SK-N-SH (cell line): ENCODE measurements at regions not wholly inside any gene's neighbourhood (a gene's known extent, or its start where the extent isn't known, plus 50 kb on each side); places are given as distances from the start of the nearest gene placed in this dataset.

Source experiments
- CTCF ChIA-PET: fragments of 300-600, 350-600 bp; formaldehyde crosslinking; extraction: SDS; loops from one replicate; lab custom pipeline; 2021; lab: Yijun Ruan, JAX
- POLR2A ChIA-PET: fragments of 350-600 bp; sonication (Branson Sonifier 250); formaldehyde crosslinking; extraction: SDS; loops from one replicate; lab custom pipeline; 2020; ENCODE audit warnings: antibody characterized with exemption, inconsistent platforms; lab: Yijun Ruan, JAX
- DNase-seq: peaks from one replicate; pipeline ENCODE4 v3.0.0; 2012
- H2AFZ ChIP-seq: fragments of 200-600 bp; sonication (generic); 2 replicates; pipeline ENCODE4 v1.8.1; 2016; ENCODE audit warnings: antibody characterized with exemption, mild to moderate bottlenecking, low read depth
- H3F3A ChIP-seq: fragments of 200-600 bp; sonication (generic); replicated peaks from 2 replicates; pipeline ENCODE3; 2016; ENCODE audit warnings: antibody characterized with exemption, mild to moderate bottlenecking; ENCODE audit not compliant: insufficient read depth
- H3K27ac ChIP-seq, 2 experiments: fragments of 200-500 bp in 1 of 2; fragments of 200-600 bp in 1 of 2; sonication (Bioruptor generic) in 1 of 2; sonication (generic), shearing (Covaris generic) in 1 of 2; 2 replicates each; pipeline versions ENCODE4 v1.5.1 to v1.6.1; 2014 to 2016; ENCODE audit warnings: low read depth in 2 of 2, inconsistent platforms in 1 of 2, low read length in 1 of 2, mild to moderate bottlenecking in 1 of 2, mixed read lengths in 1 of 2
- H3K27me3 ChIP-seq: fragments of 200-600 bp; sonication (generic), shearing (Covaris generic); 2 replicates; pipeline ENCODE4 v1.6.1; 2016; ENCODE audit warnings: mixed run types; ENCODE audit not compliant: insufficient read depth
- H3K36me3 ChIP-seq, 2 experiments: fragments of 200-500 bp in 1 of 2; fragments of 200-600 bp in 1 of 2; sonication (Bioruptor generic) in 1 of 2; sonication (generic) in 1 of 2; replicated peaks in 1 of 2; 2 replicates each; pipeline versions ENCODE3 to v1.5.1; 2014 to 2016; ENCODE audit warnings: low read length in 1 of 2, mild to moderate bottlenecking in 1 of 2; ENCODE audit not compliant: insufficient read depth in 2 of 2, control insufficient read depth in 1 of 2
- H3K4me1 ChIP-seq, 2 experiments: fragments of 200-500 bp in 1 of 2; fragments of 200-600 bp in 1 of 2; sonication (Bioruptor generic) in 1 of 2; sonication (generic), shearing (Covaris generic) in 1 of 2; 2 replicates each; pipeline versions ENCODE4 v1.5.1 to v1.6.1; 2014 to 2016; ENCODE audit warnings: low read depth in 1 of 2, low read length in 1 of 2, mixed run types in 1 of 2; ENCODE audit not compliant: insufficient read depth in 2 of 2, control insufficient read depth in 1 of 2
- H3K4me2 ChIP-seq: fragments of 200-600 bp; sonication (generic), shearing (Covaris generic); 2 replicates; pipeline ENCODE4 v1.6.1; 2017; ENCODE audit warnings: mixed run types
- H3K4me3 ChIP-seq, 2 experiments: fragments of 200-500 bp in 1 of 2; fragments of 200-600 bp in 1 of 2; sonication (Bioruptor generic) in 1 of 2; sonication (generic), shearing (Covaris generic) in 1 of 2; 2 replicates each; pipeline versions ENCODE4 v1.5.1 to v1.8.1; 2014 to 2016; ENCODE audit warnings: low read depth in 2 of 2, inconsistent platforms in 1 of 2, low read length in 1 of 2, mild to moderate bottlenecking in 1 of 2, mixed read lengths in 1 of 2, moderate library complexity in 1 of 2
- H3K79me2 ChIP-seq: fragments of 200-600 bp; sonication (generic); 2 replicates; pipeline ENCODE4 v1.8.1; 2017; ENCODE audit warnings: mild to moderate bottlenecking; ENCODE audit not compliant: insufficient read depth
- H3K9ac ChIP-seq: fragments of 200-600 bp; sonication (generic); 2 replicates; pipeline ENCODE4 v1.6.1; 2017; ENCODE audit warnings: mixed run types
- H3K9me2 ChIP-seq: fragments of 200-600 bp; sonication (generic); 2 replicates; pipeline ENCODE4 v1.6.1; 2017; ENCODE audit warnings: mixed run types
- H3K9me3 ChIP-seq: fragments of 200-600 bp; sonication (generic); 2 replicates; pipeline ENCODE4 v1.6.1; 2017; ENCODE audit warnings: mixed run types, mild to moderate bottlenecking, moderate library complexity
- H4K20me1 ChIP-seq: fragments of 200-600 bp; sonication (generic); 2 replicates; pipeline ENCODE4 v1.6.1; 2017; ENCODE audit warnings: mild to moderate bottlenecking, mixed run types; ENCODE audit not compliant: insufficient read depth
- CHD2 ChIP-seq: fragments of 150-350 bp; IDR thresholded peaks from 2 replicates; pipeline ENCODE4 v1.6.1; 2018; ENCODE audit warnings: low read length; ENCODE audit not compliant: partially characterized antibody
- ELF1 ChIP-seq: IDR thresholded peaks from 2 replicates; pipeline ENCODE4 v1.4.0; 2012
- EP300 ChIP-seq, 2 experiments: IDR thresholded peaks; 2 replicates each; pipeline versions ENCODE4 v1.4.0 to v1.6.1; 2012; ENCODE audit warnings: borderline replicate concordance in 1 of 2, low read depth in 1 of 2, low read length in 1 of 2
- GABPA ChIP-seq: IDR thresholded peaks from 2 replicates; pipeline ENCODE4 v1.4.0; 2012; ENCODE audit warnings: low read depth, mild to moderate bottlenecking
- GATA2 ChIP-seq: sonication (generic); formaldehyde crosslinking; IDR thresholded peaks from 2 replicates; pipeline ENCODE4 v1.5.0; 2020; ENCODE audit warnings: mild to moderate bottlenecking, missing genetic modification reagents
- IRF3 ChIP-seq: fragments of 150-350 bp; IDR thresholded peaks from 2 replicates; pipeline ENCODE4 v1.6.1; 2016; ENCODE audit warnings: mild to moderate bottlenecking, low read depth, low read length
- JUND ChIP-seq: IDR thresholded peaks from 2 replicates; pipeline ENCODE4 v1.4.0; 2012
- MAX ChIP-seq: IDR thresholded peaks from 2 replicates; pipeline ENCODE4 v1.4.0; 2012; ENCODE audit warnings: low read depth
- MEF2A ChIP-seq: IDR thresholded peaks from 2 replicates; pipeline ENCODE4 v1.4.0; 2012; ENCODE audit warnings: low read depth, borderline replicate concordance
- MXI1 ChIP-seq: IDR thresholded peaks from 2 replicates; pipeline ENCODE4 v1.6.1; 2012; ENCODE audit warnings: mild to moderate bottlenecking, low read depth, low read length, improper control_type of control experiment
- RCOR1 ChIP-seq: fragments of 150-350 bp; IDR thresholded peaks from 2 replicates; pipeline ENCODE4 v1.6.1; 2017; ENCODE audit warnings: antibody characterized with exemption, low read length
- REST ChIP-seq: IDR thresholded peaks from 2 replicates; pipeline ENCODE4 v1.6.1; 2012; ENCODE audit warnings: mild to moderate bottlenecking, low read depth, low read length, moderate library complexity
- TAF1 ChIP-seq: IDR thresholded peaks from 2 replicates; pipeline ENCODE4 v1.6.1; 2012; ENCODE audit warnings: low read depth, mild to moderate bottlenecking, low read length, moderate library complexity, borderline replicate concordance
- TEAD4 ChIP-seq: IDR thresholded peaks from 2 replicates; pipeline ENCODE4 v1.4.0; 2012; ENCODE audit warnings: mild to moderate bottlenecking, borderline replicate concordance; ENCODE audit not compliant: insufficient read depth
- WGBS: methylation state at CpG from one replicate; pipeline ENCODE4 v1.1.6; 2017; ENCODE audit warnings: low lambda C conversion rate; 5-methylcytosine and 5-hydroxymethylcytosine counted together

GRCh38 chr13:109395014-109395413 lies 391.4 kb downstream of the IRS2 start:
- H3F3A ChIP-seq, result no peaks in the 10 kb centered on the region
- ChIA-PET CTCF (no interaction called here), POLR2A (no interaction called here)
- no peak for DNase-seq
- no peaks in the 10 kb centered on the region for H3K36me3 ChIP-seq
- WGBS, result 45% methylated on average over 5 of the region's 5 CpGs
- H3K9me3 ChIP-seq, result no peaks in the 10 kb centered on the region
- no peak overlapping the region for H2AFZ ChIP-seq
- TF ChIP-seq MXI1 (0 out of 2 replicates have a peak, but pooled peaks have one; percentile 27), RCOR1 (0 out of 2 replicates have a peak, but pooled peaks have one; percentile 17), GATA2 (peak; percentile 75), MEF2A (no peak), EP300 (IDR thresholded peaks at IDR 0.05; ENCODE audit: borderline replicate concordance in 1 of 2, low read depth in 1 of 2, low read length in 1 of 2) (peak in 1 of 2 experiments; percentile 53; a peak in 1 of 4 replicates)
- H3K4me2 ChIP-seq, result no peak overlapping the region
- H3K79me2 ChIP-seq, result no peaks in the 10 kb centered on the region
- no peaks in the 10 kb centered on the region for H4K20me1 ChIP-seq
- peak overlapping the region in 1 of 2 experiments; percentile 70; a peak in 2 of 4 replicates for H3K27ac ChIP-seq
- H3K4me1 ChIP-seq, result peaks cover 0 to 16% of the 10 kb centered on the region in 2 experiments; a peak in 2 of 4 replicates
- no peaks in the 10 kb centered on the region for H3K9me2 ChIP-seq
- no peak overlapping the region for H3K4me3 ChIP-seq
- no peaks in the 10 kb centered on the region for H3K27me3 ChIP-seq
- H3K9ac ChIP-seq, result no peak overlapping the region

GRCh38 chr13:109394311-109394988 lies 391.9 kb downstream of the IRS2 start:
- ChIA-PET POLR2A (no interaction called here), CTCF (no interaction called here)
- Histone ChIP-seq H3K4me1 (peaks cover 0 to 18% of the 10 kb centered on the region in 2 experiments; a peak in 1 of 4 replicates), H3K4me3 (no peak overlapping the region), H3K27me3 (no peaks in the 10 kb centered on the region), H4K20me1 (no peaks in the 10 kb centered on the region), H3F3A (no peaks in the 10 kb centered on the region), H3K4me2 (no peak overlapping the region), H3K27ac (peak overlapping the region in 1 of 2 experiments; percentile 70; a peak in 2 of 4 replicates), H3K36me3 (no peaks in the 10 kb centered on the region), H3K79me2 (no peaks in the 10 kb centered on the region), H3K9ac (no peak overlapping the region), H2AFZ (no peak overlapping the region), H3K9me2 (no peaks in the 10 kb centered on the region), H3K9me3 (no peaks in the 10 kb centered on the region)
- 95% methylated on average over 8 of the region's 8 CpGs for WGBS
- DNase-seq, result no peak
- TF ChIP-seq TAF1 (no peak), MAX (no peak), JUND (no peak)

- POLR2A ChIA-PET, result no interaction called here
- TF ChIP-seq ELF1 (no peak), GABPA (no peak), IRF3 (no peak), CHD2 (no peak), TEAD4 (no peak), REST (no peak), MAX (no peak), JUND (no peak)
Measured at GRCh38 chr13:109393045-109393444, 393.3 kb downstream of the IRS2 start.

More at GRCh38 chr13:109393045-109393444, 393.3 kb downstream of the IRS2 start:
- Histone ChIP-seq H3K79me2 (no peaks in the 10 kb centered on the region), H3K4me2 (no peak overlapping the region), H3K27me3 (no peaks in the 10 kb centered on the region), H3K4me3 (no peak overlapping the region), H3K9me2 (no peaks in the 10 kb centered on the region), H4K20me1 (no peaks in the 10 kb centered on the region), H3K27ac (no peak overlapping the region), H2AFZ (no peak overlapping the region), H3K9me3 (no peaks in the 10 kb centered on the region), H3K36me3 (no peaks in the 10 kb centered on the region), H3F3A (no peaks in the 10 kb centered on the region), H3K4me1 (peaks cover 0 to 19% of the 10 kb centered on the region in 2 experiments; a peak in 1 of 4 replicates), H3K9ac (no peak overlapping the region)
- DNase-seq, result no peak
- WGBS, result 92% methylated on average over 1 of the region's 1 CpG
- CTCF ChIA-PET, result interaction anchor here (0.7 kb wide), 1 partner anchor 432 kb away, joined by 3 read pairs; no protein-coding TSS in a partner anchor
